ENCODE measurements at regions not wholly inside any gene's neighbourhood (a gene's known extent, or its start where the extent isn't known, plus 50 kb on each side); places are given as distances from the start of the nearest gene placed in this dataset.

- H3K27me3 Mint-ChIP-seq: no peaks in the 10 kb centered on the region
- H3K4me3 Mint-ChIP-seq: no peak overlapping the region
- H3K36me3 Mint-ChIP-seq (ENCODE audit: low read depth): no peaks in the 10 kb centered on the region
- H3K27ac Mint-ChIP-seq: no peak overlapping the region
- no peaks in the 10 kb centered on the region for H3K4me1 Mint-ChIP-seq (ENCODE audit: low read depth)
- intact Hi-C loops (cut with micrococcal nuclease): no loop called here
- no peaks in the 10 kb centered on the region for H3K9me3 Mint-ChIP-seq
These were observed 408.9 kb upstream of the SMARCA2 start for GRCh38 chr9:1606253-1606652.

GRCh38 chr9:1612886-1613285 is 402.3 kb upstream of the SMARCA2 start:
- H3K9me3 Mint-ChIP-seq: peaks cover 9% of the 10 kb centered on the region
- H3K4me1 Mint-ChIP-seq (ENCODE audit: low read depth): no peaks in the 10 kb centered on the region
- no peak overlapping the region for H3K27ac Mint-ChIP-seq
- no peaks in the 10 kb centered on the region for H3K27me3 Mint-ChIP-seq
- intact Hi-C loops (cut with micrococcal nuclease): no loop called here
- H3K4me3 Mint-ChIP-seq: no peak overlapping the region
- H3K36me3 Mint-ChIP-seq (ENCODE audit: low read depth): no peaks in the 10 kb centered on the region

GRCh38 chr9:1617419-1617818 is 397.7 kb upstream of the SMARCA2 start:
- H3K4me1 Mint-ChIP-seq (ENCODE audit: low read depth): no peaks in the 10 kb centered on the region
- intact Hi-C loops (cut with micrococcal nuclease): no loop called here
- no peaks in the 10 kb centered on the region for H3K36me3 Mint-ChIP-seq (ENCODE audit: low read depth)
- peaks cover 9% of the 10 kb centered on the region for H3K9me3 Mint-ChIP-seq
- H3K27me3 Mint-ChIP-seq: no peaks in the 10 kb centered on the region
- no peak overlapping the region for H3K27ac Mint-ChIP-seq
- H3K4me3 Mint-ChIP-seq: no peak overlapping the region

- no peak overlapping the region for H3K27ac Mint-ChIP-seq
- intact Hi-C loops (cut with micrococcal nuclease): no loop called here
- H3K9me3 Mint-ChIP-seq: peaks cover 17% of the 10 kb centered on the region
- no peaks in the 10 kb centered on the region for H3K27me3 Mint-ChIP-seq
- H3K4me3 Mint-ChIP-seq: no peak overlapping the region
- H3K36me3 Mint-ChIP-seq (ENCODE audit: low read depth): no peaks in the 10 kb centered on the region
- no peaks in the 10 kb centered on the region for H3K4me1 Mint-ChIP-seq (ENCODE audit: low read depth)
These were observed 395.0 kb upstream of the SMARCA2 start for GRCh38 chr9:1619915-1620710.

GRCh38 chr9:1637401-1637800 is 377.7 kb upstream of the SMARCA2 start:
- Mint-ChIP-seq H3K27ac (no peak overlapping the region), H3K4me3 (no peak overlapping the region), H3K4me1 (ENCODE audit: low read depth) (no peaks in the 10 kb centered on the region), H3K9me3 (peaks cover 10% of the 10 kb centered on the region), H3K27me3 (no peaks in the 10 kb centered on the region), H3K36me3 (ENCODE audit: low read depth) (no peaks in the 10 kb centered on the region)
- intact Hi-C loops (cut with micrococcal nuclease): no loop called here

- H3K9me3 Mint-ChIP-seq: peaks cover 10% of the 10 kb centered on the region
- H3K4me3 Mint-ChIP-seq: no peak overlapping the region
- H3K4me1 Mint-ChIP-seq (ENCODE audit: low read depth): no peaks in the 10 kb centered on the region
- intact Hi-C loops (cut with micrococcal nuclease): no loop called here
- no peak overlapping the region for H3K27ac Mint-ChIP-seq
- H3K36me3 Mint-ChIP-seq (ENCODE audit: low read depth): no peaks in the 10 kb centered on the region
- H3K27me3 Mint-ChIP-seq: no peaks in the 10 kb centered on the region
These were observed 376.0 kb upstream of the SMARCA2 start for GRCh38 chr9:1639166-1639565.

- H3K27ac Mint-ChIP-seq: no peak overlapping the region
- H3K4me1 Mint-ChIP-seq (ENCODE audit: low read depth): no peaks in the 10 kb centered on the region
- intact Hi-C loops (cut with micrococcal nuclease): no loop called here
- no peaks in the 10 kb centered on the region for H3K27me3 Mint-ChIP-seq
- H3K4me3 Mint-ChIP-seq: no peak overlapping the region
- H3K9me3 Mint-ChIP-seq: peaks cover 21% of the 10 kb centered on the region
- no peaks in the 10 kb centered on the region for H3K36me3 Mint-ChIP-seq (ENCODE audit: low read depth)
These were observed 367.4 kb upstream of the SMARCA2 start for GRCh38 chr9:1647776-1648175.

- Mint-ChIP-seq H3K4me3 (no peak overlapping the region), H3K27me3 (no peaks in the 10 kb centered on the region), H3K36me3 (ENCODE audit: low read depth) (no peaks in the 10 kb centered on the region), H3K4me1 (ENCODE audit: low read depth) (no peaks in the 10 kb centered on the region), H3K27ac (no peak overlapping the region), H3K9me3 (peaks cover 12% of the 10 kb centered on the region)
- intact Hi-C loops (cut with micrococcal nuclease): no loop called here
These were observed 361.9 kb upstream of the SMARCA2 start for GRCh38 chr9:1653282-1653681.

GRCh38 chr9:1658661-1659362 is 356.3 kb upstream of the SMARCA2 start:
- Mint-ChIP-seq H3K4me1 (ENCODE audit: low read depth) (no peaks in the 10 kb centered on the region), H3K36me3 (ENCODE audit: low read depth) (no peaks in the 10 kb centered on the region), H3K4me3 (no peak overlapping the region), H3K27ac (no peak overlapping the region), H3K27me3 (no peaks in the 10 kb centered on the region), H3K9me3 (peaks cover 29% of the 10 kb centered on the region)
- intact Hi-C loops (cut with micrococcal nuclease): no loop called here

GRCh38 chr9:1659363-1659690 is 355.8 kb upstream of the SMARCA2 start:
- no peaks in the 10 kb centered on the region for H3K36me3 Mint-ChIP-seq (ENCODE audit: low read depth)
- no peaks in the 10 kb centered on the region for H3K4me1 Mint-ChIP-seq (ENCODE audit: low read depth)
- no peak overlapping the region for H3K4me3 Mint-ChIP-seq
- peaks cover 34% of the 10 kb centered on the region for H3K9me3 Mint-ChIP-seq
- no peaks in the 10 kb centered on the region for H3K27me3 Mint-ChIP-seq
- intact Hi-C loops (cut with micrococcal nuclease): no loop called here
- no peak overlapping the region for H3K27ac Mint-ChIP-seq

GRCh38 chr9:1668441-1668840 is 346.7 kb upstream of the SMARCA2 start:
- H3K36me3 Mint-ChIP-seq (ENCODE audit: low read depth): no peaks in the 10 kb centered on the region
- intact Hi-C loops (cut with micrococcal nuclease): no loop called here

GRCh38 chr9:1673300-1673699 is 341.8 kb upstream of the SMARCA2 start:
- Mint-ChIP-seq H3K9me3 (peaks cover 16% of the 10 kb centered on the region), H3K27ac (no peak overlapping the region), H3K4me1 (ENCODE audit: low read depth) (no peaks in the 10 kb centered on the region), H3K36me3 (ENCODE audit: low read depth) (no peaks in the 10 kb centered on the region), H3K4me3 (no peak overlapping the region), H3K27me3 (no peaks in the 10 kb centered on the region)
- intact Hi-C loops (cut with micrococcal nuclease): no loop called here

More at GRCh38 chr9:1668441-1668840, 346.7 kb upstream of the SMARCA2 start:
- Mint-ChIP-seq H3K27me3 (no peaks in the 10 kb centered on the region), H3K4me3 (no peak overlapping the region), H3K9me3 (peaks cover 51% of the 10 kb centered on the region), H3K4me1 (ENCODE audit: low read depth) (no peaks in the 10 kb centered on the region), H3K27ac (no peak overlapping the region)

- no peak overlapping the region for H3K4me3 Mint-ChIP-seq
- no peaks in the 10 kb centered on the region for H3K4me1 Mint-ChIP-seq (ENCODE audit: low read depth)
- intact Hi-C loops (cut with micrococcal nuclease): no loop called here
- no peak overlapping the region for H3K27ac Mint-ChIP-seq
- H3K36me3 Mint-ChIP-seq (ENCODE audit: low read depth): no peaks in the 10 kb centered on the region
- no peaks in the 10 kb centered on the region for H3K27me3 Mint-ChIP-seq
- peaks cover 10% of the 10 kb centered on the region for H3K9me3 Mint-ChIP-seq
These were observed 338.4 kb upstream of the SMARCA2 start for GRCh38 chr9:1676771-1677170.

GRCh38 chr9:1683951-1684350 is 331.2 kb upstream of the SMARCA2 start:
- intact Hi-C loops (cut with micrococcal nuclease): no loop called here
- Mint-ChIP-seq H3K27me3 (no peaks in the 10 kb centered on the region), H3K4me3 (no peak overlapping the region), H3K36me3 (ENCODE audit: low read depth) (no peaks in the 10 kb centered on the region), H3K27ac (no peak overlapping the region), H3K4me1 (ENCODE audit: low read depth) (no peaks in the 10 kb centered on the region), H3K9me3 (no peaks in the 10 kb centered on the region)

GRCh38 chr9:1698991-1699390 is 316.2 kb upstream of the SMARCA2 start:
- Mint-ChIP-seq H3K4me1 (ENCODE audit: low read depth) (no peaks in the 10 kb centered on the region), H3K27me3 (no peaks in the 10 kb centered on the region), H3K36me3 (ENCODE audit: low read depth) (no peaks in the 10 kb centered on the region), H3K27ac (no peak overlapping the region), H3K9me3 (no peaks in the 10 kb centered on the region), H3K4me3 (no peak overlapping the region)
- intact Hi-C loops (cut with micrococcal nuclease): no loop called here
